NCI-H510A treated with DMSO at 0.1 percent for 48 hours (cell line): ENCODE measurements at regions not wholly inside any gene's neighbourhood (a gene's known extent, or its start where the extent isn't known, plus 50 kb on each side); places are given as distances from the start of the nearest gene placed in this dataset.
"Not testable (repeated sequence)": the region's sequence is repeated elsewhere in the genome, so short reads cannot be mapped to it uniquely, and the experiment has no call there.

Experiments used
- DNase-seq: peaks from one replicate; lab custom pipeline; 2025; lab: John Stamatoyannopoulos, UW

DNA sequence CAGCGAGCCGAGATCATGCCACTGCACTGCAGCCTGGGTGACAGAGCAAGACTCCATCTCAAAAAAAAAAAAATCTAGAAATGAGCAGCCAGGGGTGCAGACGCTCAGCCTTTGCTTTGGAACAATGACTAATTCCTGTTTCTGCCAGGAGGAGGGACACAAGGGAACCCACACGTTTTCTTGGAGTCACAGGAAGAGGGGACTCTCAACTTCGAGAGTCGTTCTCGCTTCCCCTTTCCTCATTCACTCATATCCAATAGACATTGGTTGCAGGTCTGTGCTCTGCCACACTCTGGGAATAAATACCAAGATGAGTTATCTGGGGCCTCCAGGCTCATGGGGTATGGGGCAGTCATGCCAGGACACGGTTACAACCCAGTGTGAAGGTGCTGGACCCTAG, 91.5 kb upstream of the RREB1 start:
- DNase-seq: no peak

GRCh38 chr6:7021301-7021700, 86.5 kb upstream of the RREB1 start:
- DNase-seq: no peak

- no peak for DNase-seq
These were observed 81.9 kb upstream of the RREB1 start for GRCh38 chr6:7025861-7026260.

DNA sequence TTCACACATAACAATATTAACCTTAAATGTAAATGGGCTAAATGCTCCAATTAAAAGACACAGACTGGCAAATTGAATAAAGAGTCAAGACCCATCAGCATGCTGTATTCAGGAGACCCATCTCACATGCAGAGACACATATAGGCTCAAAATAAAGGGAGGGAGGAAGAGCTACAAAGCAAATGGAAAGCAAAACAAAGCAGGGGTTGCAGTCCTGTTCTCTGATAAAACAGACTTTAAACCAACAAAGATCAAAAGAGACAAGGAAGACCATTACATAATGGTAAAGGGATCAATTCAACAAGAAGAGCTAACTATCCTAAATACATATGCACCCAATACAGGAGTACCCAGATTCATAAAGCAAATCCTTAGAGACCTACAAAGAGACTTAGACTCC, 78.8 kb upstream of the RREB1 start:
- DNase-seq: not testable (repeated sequence)

DNA sequence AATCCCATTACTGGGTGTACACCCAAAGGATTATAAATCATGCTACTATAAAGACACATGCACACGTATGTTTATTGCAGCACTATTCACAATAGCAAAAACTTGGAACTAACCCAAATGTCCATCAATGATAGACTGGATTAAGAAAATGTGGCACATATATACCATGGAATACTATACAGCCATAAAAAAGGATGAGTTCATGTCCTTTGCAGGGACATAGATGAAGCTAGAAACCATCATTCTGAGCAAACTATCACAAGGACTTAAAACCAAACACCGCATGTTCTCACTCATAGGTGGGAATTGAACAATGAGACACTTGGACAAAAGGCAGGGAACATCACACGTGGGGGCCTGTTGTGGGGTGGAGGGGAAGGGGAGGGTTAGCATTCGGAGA, 76.8 kb upstream of the RREB1 start:
- DNase-seq: not testable (repeated sequence)

DNA sequence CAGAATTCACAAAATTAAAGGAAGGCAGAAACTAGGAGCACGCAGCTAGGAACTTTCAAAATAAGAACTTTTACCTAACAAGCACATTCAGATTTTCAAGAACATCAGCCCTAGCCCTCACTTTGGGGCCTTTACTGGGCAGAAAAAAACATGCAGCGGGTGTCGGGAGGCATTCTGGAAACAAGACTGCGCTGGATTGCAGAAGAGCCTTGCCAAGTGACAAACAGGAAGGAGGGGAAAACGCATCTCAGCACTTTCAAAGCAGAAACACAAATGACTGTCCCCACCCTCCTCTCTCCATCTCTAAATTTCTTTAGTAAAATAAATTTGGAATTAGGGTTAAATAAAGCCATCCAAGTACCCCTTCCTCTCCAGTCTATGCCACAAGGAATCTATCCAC, 74.6 kb upstream of the RREB1 start:
- no peak for DNase-seq

- no peak for DNase-seq
These were observed 73.7 kb upstream of the RREB1 start for GRCh38 chr6:7034055-7034454.

DNA sequence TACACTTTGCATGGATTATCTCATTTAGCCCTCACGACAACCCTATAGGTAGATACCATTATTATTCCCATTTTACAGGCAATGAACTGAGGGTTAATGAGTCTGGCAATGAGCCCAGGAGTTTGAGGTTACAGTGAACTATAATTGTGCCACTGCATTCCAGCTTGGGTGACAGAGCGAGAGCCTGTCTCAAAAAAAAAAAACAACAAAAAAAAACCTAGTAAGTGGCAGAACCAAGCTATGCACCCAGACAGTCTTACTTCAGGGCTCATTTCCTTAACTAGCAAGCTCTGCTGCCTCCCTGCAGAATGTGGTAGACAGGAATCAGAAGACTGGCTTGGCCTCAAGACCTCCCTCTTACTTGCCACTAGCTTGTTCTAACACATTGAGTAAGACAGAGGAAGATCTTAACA, 71.9 kb upstream of the RREB1 start:
- no peak for DNase-seq

- DNase-seq: no peak
These were observed 66.2 kb upstream of the RREB1 start for GRCh38 chr6:7041511-7042026.

- DNase-seq: no peak
These were observed 65.6 kb upstream of the RREB1 start for GRCh38 chr6:7042056-7042653.

DNA sequence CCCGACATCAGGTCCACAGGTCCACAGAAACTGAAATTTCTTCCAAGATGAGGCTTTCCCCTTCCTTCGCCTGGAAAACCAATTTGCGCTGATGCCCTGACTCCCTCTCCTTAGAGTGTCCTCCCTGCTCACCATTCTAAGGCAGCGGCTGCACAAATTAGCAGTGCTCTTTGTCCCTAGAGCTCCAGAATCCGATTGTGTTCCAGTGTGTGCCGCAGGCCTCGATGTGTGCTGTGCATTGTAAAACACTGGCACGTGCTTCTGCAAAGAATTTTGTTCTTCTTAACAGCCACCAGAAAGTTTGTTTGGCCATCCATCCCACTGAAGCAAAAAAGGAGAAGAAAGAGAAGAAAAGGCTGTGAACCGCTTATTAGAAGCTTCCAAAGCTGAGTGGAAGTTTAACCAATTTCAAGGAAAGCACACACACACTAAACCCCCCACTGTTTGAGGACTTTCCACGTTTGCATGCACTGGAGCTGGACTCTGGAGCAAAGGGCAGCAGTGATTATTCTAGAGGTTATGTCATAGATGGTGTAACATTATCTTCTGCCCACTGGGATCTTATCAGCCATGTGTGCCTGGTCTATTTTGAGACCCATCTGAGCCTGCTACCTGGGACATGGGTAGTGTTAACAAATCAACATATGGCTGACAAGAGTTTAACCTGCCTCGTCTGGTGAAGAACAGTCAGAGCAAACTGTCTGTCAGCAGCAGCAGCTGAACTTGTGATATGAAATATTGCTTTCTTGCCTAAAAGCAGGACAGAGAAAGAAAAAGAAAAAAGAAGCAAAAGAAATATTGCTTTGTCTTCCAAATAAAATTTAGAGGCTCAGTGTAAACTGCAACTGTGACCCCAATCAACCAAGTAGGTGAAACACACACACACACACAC, 64.9 kb upstream of the RREB1 start:
- no peak for DNase-seq

DNA sequence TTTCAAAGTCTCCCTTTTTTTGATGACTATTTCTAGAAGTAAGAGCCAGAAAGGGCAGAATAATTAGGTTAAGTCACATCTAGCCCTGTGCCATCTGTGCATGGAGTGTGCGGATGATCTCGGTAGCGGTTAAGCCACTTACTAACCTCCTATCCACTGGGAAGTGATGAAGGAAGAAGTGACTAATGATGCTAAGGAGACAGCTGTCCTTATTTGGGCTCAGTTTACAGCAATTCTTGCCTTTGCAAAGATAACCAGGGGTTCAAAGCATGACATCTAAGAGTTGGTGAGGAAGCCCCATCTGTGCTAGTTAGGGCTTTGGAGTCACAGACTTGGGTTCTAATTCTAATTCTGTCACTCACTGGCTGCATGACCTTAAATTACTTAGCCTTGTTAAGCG, 62.4 kb upstream of the RREB1 start:
- no peak for DNase-seq

DNA sequence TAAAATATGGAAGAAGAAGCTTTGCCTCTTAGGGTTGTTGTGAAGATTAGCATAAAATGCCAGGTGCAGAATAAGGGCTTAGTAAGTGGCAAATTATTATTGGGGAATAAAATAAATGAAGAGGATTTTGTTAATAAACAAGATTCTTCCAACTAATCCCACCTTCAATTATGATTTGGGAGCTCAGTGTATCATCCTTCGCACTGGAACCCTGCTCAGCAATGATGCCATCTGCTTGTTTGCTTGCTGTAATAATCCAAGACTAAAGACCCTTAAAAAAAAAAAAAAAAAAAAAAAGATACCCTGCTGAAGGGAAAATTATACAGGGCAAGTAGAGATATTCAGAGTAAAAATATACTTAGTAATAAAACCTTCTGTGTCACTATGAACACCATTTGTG, 62.0 kb upstream of the RREB1 start:
- no peak for DNase-seq

- DNase-seq: no peak
These were observed 60.6 kb upstream of the RREB1 start for GRCh38 chr6:7047128-7047527.

DNA sequence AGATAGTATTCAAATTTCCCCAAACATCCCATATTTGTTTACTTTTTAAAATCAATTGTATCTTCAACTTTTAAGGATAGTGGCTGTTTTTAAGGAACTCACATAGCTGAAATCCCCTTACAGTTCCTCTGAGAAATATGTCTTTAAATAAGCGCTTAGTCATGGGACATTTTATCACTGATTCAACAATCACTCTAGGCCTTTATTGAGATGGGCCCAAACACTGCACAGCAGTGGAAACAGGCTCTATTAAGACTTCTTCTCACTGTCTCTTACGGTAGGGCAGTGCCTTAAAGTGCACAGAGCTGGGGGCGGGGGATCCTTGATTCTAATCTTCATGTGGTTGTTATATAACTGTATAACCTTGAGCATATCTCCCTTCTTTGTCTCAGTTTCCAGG, 59.8 kb upstream of the RREB1 start:
- no peak for DNase-seq

DNA sequence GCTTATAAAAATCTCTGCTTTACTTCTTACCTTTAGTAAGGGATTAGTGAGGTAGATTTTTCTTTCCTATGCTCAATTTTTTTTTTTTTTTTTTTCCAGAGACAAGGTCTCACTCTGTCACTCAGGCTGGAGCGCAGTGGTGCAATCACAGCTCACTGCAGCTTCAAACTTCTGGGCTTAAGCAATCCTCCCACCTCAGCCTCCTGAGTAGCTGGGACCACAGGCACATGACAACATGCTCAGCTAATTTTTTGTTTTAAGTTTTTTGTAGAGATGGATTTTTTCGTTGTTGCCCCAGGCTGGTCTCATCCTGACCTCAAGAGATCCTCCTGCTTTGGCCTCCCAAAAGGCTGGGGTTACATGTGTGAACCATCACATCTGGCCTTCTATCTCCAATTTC, 58.9 kb upstream of the RREB1 start:
- DNase-seq: no peak

DNA sequence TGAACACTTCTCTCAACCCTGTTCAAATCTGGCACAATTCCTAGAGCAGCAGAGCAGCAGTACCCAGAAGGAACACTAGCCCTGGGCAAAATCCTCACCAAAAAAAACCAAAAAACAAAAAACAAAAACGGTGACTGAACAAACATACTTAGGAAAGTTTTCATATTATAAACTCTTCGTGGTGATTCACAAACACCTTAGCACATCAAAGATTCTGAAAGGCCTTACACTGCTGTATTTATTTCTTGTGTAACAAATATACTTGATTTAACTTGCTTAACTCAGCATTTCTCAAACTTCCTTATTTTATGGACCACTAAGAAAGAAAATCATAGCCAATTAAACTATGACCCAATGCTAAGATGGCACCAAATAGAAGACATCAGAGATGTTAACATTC, 57.8 kb upstream of the RREB1 start:
- no peak for DNase-seq

DNA sequence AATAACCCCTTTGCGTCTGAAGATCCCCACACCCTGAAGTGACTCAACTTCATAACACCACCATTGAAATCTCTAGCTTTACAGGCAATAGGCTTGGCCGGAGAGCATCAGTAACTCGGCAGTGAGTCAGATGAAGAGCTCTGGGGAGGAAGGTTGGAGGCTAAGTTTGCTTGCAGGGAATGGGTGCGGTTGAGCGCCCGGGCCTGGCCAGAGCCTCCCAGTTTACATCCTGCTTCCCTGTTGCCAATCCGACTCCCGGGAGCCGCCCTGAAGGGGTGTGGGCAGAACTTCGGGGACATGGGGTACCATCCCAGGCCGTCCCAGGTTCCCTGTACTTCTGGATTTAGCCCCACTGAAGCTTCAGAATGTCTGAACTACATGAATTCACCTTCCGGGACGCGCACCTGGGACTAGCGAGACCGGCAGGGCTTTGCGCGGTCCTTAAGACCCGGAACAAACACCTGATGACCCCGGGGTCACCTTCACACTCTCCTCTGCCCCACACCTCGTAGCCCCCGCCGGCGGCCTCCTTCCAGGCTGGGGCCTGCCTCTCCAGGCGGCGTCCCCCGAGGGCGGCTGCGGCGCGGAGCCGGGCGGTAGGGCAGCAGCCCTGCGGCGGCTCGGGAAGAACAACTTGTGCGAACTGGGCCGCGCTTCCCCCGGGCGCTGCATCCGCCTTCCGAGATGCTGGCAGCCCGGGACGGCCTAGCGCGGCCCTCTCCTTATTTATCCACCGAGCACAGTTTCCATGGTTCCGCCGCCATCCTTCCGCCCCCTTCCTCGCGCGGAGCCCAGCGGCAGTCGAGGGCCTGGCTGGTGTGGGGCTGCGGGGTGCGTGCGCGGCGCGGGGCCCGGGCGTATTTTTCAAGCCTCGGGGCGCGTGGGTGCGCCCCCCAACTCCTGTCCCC, 56.6 kb upstream of the RREB1 start:
- DNase-seq: peak; percentile 64

DNA sequence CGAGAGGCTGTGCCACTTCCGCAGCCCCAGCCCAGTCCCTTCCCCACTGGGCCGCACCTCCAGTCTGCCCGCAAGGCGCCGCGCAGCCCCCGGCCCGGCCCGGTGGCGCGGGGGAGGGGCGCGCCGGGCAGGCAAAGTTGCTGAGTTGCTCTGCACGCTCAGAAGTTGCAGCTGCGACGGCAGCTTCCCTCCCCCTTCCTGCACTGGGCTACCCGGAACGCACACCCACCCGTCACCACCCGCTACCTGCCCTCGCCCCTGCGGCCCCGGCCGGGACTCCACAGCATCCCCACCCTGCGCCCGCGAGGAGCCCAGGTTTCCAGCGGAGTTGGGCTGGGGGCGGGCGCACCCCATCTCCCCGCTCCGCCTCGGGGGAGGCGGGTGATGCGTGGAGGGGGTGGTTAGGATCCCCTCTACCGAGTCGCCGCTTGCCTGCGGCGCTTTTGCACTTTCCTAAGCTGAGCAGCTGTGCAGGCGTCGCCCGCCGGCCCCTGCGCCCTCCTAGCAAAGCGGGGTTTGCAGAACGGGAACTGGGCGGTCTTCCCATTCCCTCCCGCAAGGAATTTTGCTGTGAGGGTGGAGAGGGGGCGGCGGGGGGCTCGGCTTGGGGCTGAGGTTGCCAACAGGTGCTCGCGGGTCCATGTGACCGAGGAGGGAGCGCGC, 55.9 kb upstream of the RREB1 start:
- DNase-seq: peak; percentile 36

DNA sequence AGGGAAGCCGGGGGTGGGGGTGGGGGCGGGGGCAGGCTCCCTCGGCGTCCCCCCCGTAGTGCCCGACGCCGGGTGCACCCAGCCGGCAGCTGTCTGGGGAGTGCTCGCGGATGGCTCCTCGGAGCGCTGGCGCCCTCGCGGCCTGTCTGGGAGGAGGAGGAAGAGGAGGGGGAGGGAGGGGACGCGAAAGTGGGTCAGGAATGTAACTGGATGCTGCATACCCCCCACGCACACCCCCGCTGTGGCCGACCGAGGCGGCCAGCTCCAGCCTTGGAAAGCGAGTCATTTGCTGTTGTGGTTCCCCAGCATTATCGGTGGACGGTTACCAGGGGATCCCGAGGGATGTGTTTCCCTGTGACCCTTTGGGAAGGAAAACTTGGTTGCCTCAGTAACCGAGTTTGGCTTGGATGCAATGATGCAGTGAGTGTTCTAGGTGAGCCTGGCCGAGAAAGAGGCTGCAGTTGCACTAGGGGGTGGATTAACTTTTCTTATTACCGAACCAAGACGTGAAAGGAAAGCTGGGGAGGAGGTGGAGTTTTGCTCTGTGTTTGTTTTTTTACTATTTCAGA, 55.2 kb upstream of the RREB1 start:
- no peak for DNase-seq

DNA sequence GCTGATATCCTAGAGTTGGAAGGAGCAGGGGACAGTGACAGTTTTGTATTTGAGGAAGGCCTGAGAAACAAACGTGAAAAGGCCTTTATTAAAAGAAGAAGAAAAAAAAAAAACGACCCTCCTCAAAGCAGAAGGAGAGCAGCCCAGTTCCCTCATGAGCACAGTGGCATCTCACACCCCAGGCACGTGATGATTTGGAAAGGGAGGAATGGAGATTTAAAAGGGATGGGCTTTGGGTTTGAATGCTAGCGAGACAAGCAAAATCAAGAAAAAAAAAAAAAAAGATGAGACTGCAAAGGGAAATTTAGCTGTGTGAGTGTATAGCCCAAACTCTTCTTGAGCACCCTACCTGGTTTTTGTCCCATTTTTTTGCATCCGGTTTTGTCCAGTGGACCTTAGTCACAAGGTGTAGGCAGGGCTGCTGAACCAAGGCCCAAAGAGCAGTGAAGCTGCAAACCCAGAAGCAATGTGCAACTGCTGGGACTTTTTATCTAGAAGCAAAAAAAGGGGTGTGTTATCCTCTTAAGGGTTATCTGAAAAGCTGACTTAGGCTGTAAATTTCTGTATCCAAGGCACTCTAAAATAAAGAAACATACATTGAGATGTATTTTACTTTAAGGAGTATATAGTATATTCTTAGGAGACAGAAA, 54.5 kb upstream of the RREB1 start:
- no peak for DNase-seq
